Hepatocyte (in vitro differentiated cells): ENCODE measurements at regions not wholly inside any gene's neighbourhood (a gene's known extent, or its start where the extent isn't known, plus 50 kb on each side); places are given as distances from the start of the nearest gene placed in this dataset.

Experiments
- DNase-seq: peaks from one replicate; pipeline ENCODE4 v3.0.0-alpha.2; 2016; ENCODE audit warnings: low spot score
- H2AFZ ChIP-seq: fragments of 200-600 bp; sonication (generic); 2 replicates; pipeline ENCODE4 v1.6.0; 2016; ENCODE audit warnings: antibody characterized with exemption, mild to moderate bottlenecking
- H3K27ac ChIP-seq: fragments of 200-600 bp; sonication (generic); 2 replicates; pipeline ENCODE4 v1.5.1; 2016; ENCODE audit warnings: mild to moderate bottlenecking
- H3K27me3 ChIP-seq: fragments of 200-600 bp; sonication (generic); 2 replicates; pipeline ENCODE4 v1.6.1; 2016
- H3K36me3 ChIP-seq: fragments of 200-600 bp; sonication (generic); replicated peaks from 2 replicates; pipeline ENCODE4 v1.5.1; 2016; ENCODE audit warnings: low read depth; ENCODE audit not compliant: insufficient read depth
- H3K4me1 ChIP-seq: fragments of 200-600 bp; sonication (generic); 2 replicates; pipeline ENCODE4 v1.5.1; 2016; ENCODE audit warnings: mild to moderate bottlenecking, moderate library complexity; ENCODE audit not compliant: insufficient read depth
- H3K4me2 ChIP-seq: fragments of 200-600 bp; sonication (generic); 2 replicates; pipeline ENCODE4 v1.6.0; 2016
- H3K4me3 ChIP-seq: fragments of 200-600 bp; sonication (generic); 2 replicates; pipeline ENCODE4 v1.5.1; 2016; ENCODE audit warnings: mild to moderate bottlenecking
- H3K79me2 ChIP-seq: fragments of 200-600 bp; sonication (generic); 2 replicates; pipeline ENCODE4 v1.6.0; 2017; ENCODE audit warnings: mild to moderate bottlenecking
- H3K9me2 ChIP-seq: fragments of 200-600 bp; sonication (generic); replicated peaks from 2 replicates; pipeline ENCODE4 v1.6.0; 2017; ENCODE audit warnings: mild to moderate bottlenecking; ENCODE audit not compliant: insufficient read depth
- H3K9me3 ChIP-seq: fragments of 200-600 bp; sonication (generic); 2 replicates; pipeline ENCODE4 v1.5.1; 2016; ENCODE audit warnings: low read depth, mild to moderate bottlenecking
- H4K20me1 ChIP-seq: fragments of 200-600 bp; sonication (generic); 2 replicates; pipeline ENCODE4 v1.6.0; 2016; ENCODE audit warnings: mild to moderate bottlenecking; ENCODE audit not compliant: insufficient read depth, poor library complexity, severe bottlenecking
- EZH2 ChIP-seq: fragments of 200-600 bp; sonication (generic); IDR thresholded peaks from 2 replicates; pipeline ENCODE4 v1.6.1; 2016; ENCODE audit warnings: antibody characterized with exemption, mild to moderate bottlenecking, borderline replicate concordance
- EZH2phosphoT487 ChIP-seq: fragments of 200-600 bp; sonication (generic); IDR thresholded peaks from one replicate; pipeline ENCODE4 v1.6.1; 2018; ENCODE audit warnings: antibody characterized with exemption, mild to moderate bottlenecking, low read depth, moderate library complexity; ENCODE audit not compliant: unreplicated experiment, severe bottlenecking
- WGBS: methylation state at CpG from one replicate; pipeline ENCODE4 v1.1.6; 2016; ENCODE audit warnings: low lambda C conversion rate; ENCODE audit errors: missing lambda C conversion rate; 5-methylcytosine and 5-hydroxymethylcytosine counted together
- TF ChIP-seq, protein P1 (sequence below): fragments of 200-600 bp; sonication (generic); IDR thresholded peaks from 2 replicates; pipeline ENCODE4 v1.5.1; 2016; ENCODE audit warnings: antibody characterized with exemption, mild to moderate bottlenecking; ENCODE audit not compliant: poor library complexity

- Histone ChIP-seq H3K27me3 (no peaks in the 10 kb centered on the region), H3K9me2 (no peaks in the 10 kb centered on the region), H4K20me1 (no peaks in the 10 kb centered on the region), H3K9me3 (no peaks in the 10 kb centered on the region), H3K36me3 (no peaks in the 10 kb centered on the region), H3K4me2 (no peak overlapping the region), H3K4me1 (peaks cover 11% of the 10 kb centered on the region), H3K79me2 (no peaks in the 10 kb centered on the region), H3K4me3 (no peak overlapping the region), H2AFZ (no peak overlapping the region), H3K27ac (no peak overlapping the region)
- TF ChIP-seq, protein P1, sequence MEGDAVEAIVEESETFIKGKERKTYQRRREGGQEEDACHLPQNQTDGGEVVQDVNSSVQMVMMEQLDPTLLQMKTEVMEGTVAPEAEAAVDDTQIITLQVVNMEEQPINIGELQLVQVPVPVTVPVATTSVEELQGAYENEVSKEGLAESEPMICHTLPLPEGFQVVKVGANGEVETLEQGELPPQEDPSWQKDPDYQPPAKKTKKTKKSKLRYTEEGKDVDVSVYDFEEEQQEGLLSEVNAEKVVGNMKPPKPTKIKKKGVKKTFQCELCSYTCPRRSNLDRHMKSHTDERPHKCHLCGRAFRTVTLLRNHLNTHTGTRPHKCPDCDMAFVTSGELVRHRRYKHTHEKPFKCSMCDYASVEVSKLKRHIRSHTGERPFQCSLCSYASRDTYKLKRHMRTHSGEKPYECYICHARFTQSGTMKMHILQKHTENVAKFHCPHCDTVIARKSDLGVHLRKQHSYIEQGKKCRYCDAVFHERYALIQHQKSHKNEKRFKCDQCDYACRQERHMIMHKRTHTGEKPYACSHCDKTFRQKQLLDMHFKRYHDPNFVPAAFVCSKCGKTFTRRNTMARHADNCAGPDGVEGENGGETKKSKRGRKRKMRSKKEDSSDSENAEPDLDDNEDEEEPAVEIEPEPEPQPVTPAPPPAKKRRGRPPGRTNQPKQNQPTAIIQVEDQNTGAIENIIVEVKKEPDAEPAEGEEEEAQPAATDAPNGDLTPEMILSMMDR: no peak
- TF ChIP-seq EZH2phosphoT487: no peak
- TF ChIP-seq EZH2: no peak
- no peak for DNase-seq
Measured at GRCh38 chr15:35724626-35725025, 178.7 kb upstream of the DPH6 start.

- Histone ChIP-seq H4K20me1 (no peaks in the 10 kb centered on the region), H3K27me3 (no peaks in the 10 kb centered on the region), H3K27ac (peak overlapping the region; percentile 33), H3K4me3 (no peak overlapping the region), H3K36me3 (no peaks in the 10 kb centered on the region), H3K9me2 (no peaks in the 10 kb centered on the region), H2AFZ (no peak overlapping the region), H3K4me1 (peaks cover 11% of the 10 kb centered on the region), H3K4me2 (no peak overlapping the region), H3K9me3 (no peaks in the 10 kb centered on the region), H3K79me2 (no peaks in the 10 kb centered on the region)
- DNase-seq: no peak
- TF ChIP-seq, protein P1: no peak
- no peak for TF ChIP-seq EZH2
- no peak for TF ChIP-seq EZH2phosphoT487
- WGBS: 62% methylated on average over 3 of the region's 3 CpGs
Measured at GRCh38 chr15:35725353-35725752, 179.4 kb upstream of the DPH6 start.

GRCh38 chr15:35727627-35728026, 181.7 kb upstream of the DPH6 start:
- Histone ChIP-seq H4K20me1 (no peaks in the 10 kb centered on the region), H3K79me2 (no peaks in the 10 kb centered on the region), H3K36me3 (no peaks in the 10 kb centered on the region), H2AFZ (peak overlapping the region; percentile 12), H3K4me2 (no peak overlapping the region), H3K4me3 (no peak overlapping the region), H3K27me3 (no peaks in the 10 kb centered on the region), H3K4me1 (peaks cover 11% of the 10 kb centered on the region), H3K9me3 (no peaks in the 10 kb centered on the region), H3K27ac (no peak overlapping the region), H3K9me2 (no peaks in the 10 kb centered on the region)
- TF ChIP-seq EZH2: no peak
- WGBS: 74% methylated on average over 9 of the region's 9 CpGs
- no peak for DNase-seq

GRCh38 chr15:35728219-35728940, 182.4 kb upstream of the DPH6 start:
- H3K9me3 ChIP-seq: no peaks in the 10 kb centered on the region
- H3K4me2 ChIP-seq: peak overlapping the region; percentile 53
- H3K9me2 ChIP-seq: no peaks in the 10 kb centered on the region
- WGBS: 17% methylated on average over 2 of the region's 2 CpGs
- H3K36me3 ChIP-seq: no peaks in the 10 kb centered on the region
- no peaks in the 10 kb centered on the region for H3K27me3 ChIP-seq
- H3K79me2 ChIP-seq: no peaks in the 10 kb centered on the region
- H4K20me1 ChIP-seq: no peaks in the 10 kb centered on the region
- H3K27ac ChIP-seq: peak overlapping the region; percentile 63
- peaks cover 11% of the 10 kb centered on the region for H3K4me1 ChIP-seq
- peak overlapping the region; percentile 12 for H2AFZ ChIP-seq
- DNase-seq: no peak
- H3K4me3 ChIP-seq: no peak overlapping the region
- TF ChIP-seq EZH2phosphoT487 (no peak), EZH2 (no peak)
- TF ChIP-seq, protein P1: no peak
